T-cell (primary cell): ENCODE measurements at regions not wholly inside any gene's neighbourhood (a gene's known extent, or its start where the extent isn't known, plus 50 kb on each side); places are given as distances from the start of the nearest gene placed in this dataset.

Source experiments
- ATAC-seq, 4 experiments: fragments of 200-7000 bp in 3 of 4; fragments of 150-1000 bp in 1 of 4; cut with Tn5 transposase; replicated peaks in 1 of 4; 1 replicate in 3 of 4; 2 replicates in 1 of 4; pipeline ENCODE4 v1.10.0; 2021; ENCODE audit warnings: moderate library complexity in 3 of 4, mild to moderate bottlenecking in 2 of 4, moderate number of reproducible peaks in 1 of 4
- CTCF ChIA-PET, 2 donors: fragments of 300-600 bp; sonication (Branson Sonifier 250); formaldehyde crosslinking; loops; one replicate each; lab custom pipeline; 2022; ENCODE audit warnings: antibody characterized with exemption in 2 of 2; lab: Charles Lee
- POLR2A ChIA-PET, 2 donors: fragments of 300-600 bp; sonication (Branson Sonifier 250); formaldehyde crosslinking; loops; one replicate each; lab custom pipeline; 2022; ENCODE audit warnings: antibody characterized with exemption in 2 of 2; lab: Charles Lee
- DNase-seq, 35 experiments: peaks; one replicate each; pipeline versions ENCODE4 v3.0.0 to v3.0.0-alpha.2; 2013 to 2023
- H3K27ac ChIP-seq: one replicate; pipeline ENCODE4 v1.5.1; 2013; ENCODE audit warnings: low read length
- H3K27me3 ChIP-seq, 2 experiments: replicated peaks in 1 of 2; 1 replicate in 1 of 2; 2 replicates in 1 of 2; pipeline versions ENCODE4 v1.6.1 to v1.7.0; 2013; ENCODE audit warnings: low read length in 1 of 2, mixed read lengths in 1 of 2; ENCODE audit not compliant: control insufficient read depth in 2 of 2, insufficient read depth in 2 of 2; ENCODE audit errors: extremely low read depth in 1 of 2
- H3K36me3 ChIP-seq, 2 donors: 1 replicate in 1 of 2; 2 replicates in 1 of 2; pipeline versions ENCODE4 v1.6.1 to v1.7.0; 2013; ENCODE audit warnings: low read length in 1 of 2; ENCODE audit not compliant: control insufficient read depth in 2 of 2, insufficient read depth in 1 of 2; ENCODE audit errors: extremely low read depth in 1 of 2
- H3K4me1 ChIP-seq, 2 experiments: 1 replicate in 1 of 2; 2 replicates in 1 of 2; pipeline versions ENCODE4 v1.6.1 to v1.7.0; 2013; ENCODE audit warnings: low read length in 2 of 2, mixed read lengths in 1 of 2; ENCODE audit not compliant: insufficient read depth in 2 of 2, control insufficient read depth in 1 of 2; ENCODE audit errors: extremely low read depth in 1 of 2
- H3K4me3 ChIP-seq, 2 donors: 1 replicate in 1 of 2; 2 replicates in 1 of 2; pipeline versions ENCODE4 v1.5.1 to v1.7.0; 2013; ENCODE audit warnings: mild to moderate bottlenecking in 2 of 2, low read length in 1 of 2, moderate library complexity in 1 of 2; ENCODE audit not compliant: control insufficient read depth in 1 of 2; ENCODE audit errors: extremely low read depth in 1 of 2
- H3K9me3 ChIP-seq: 2 replicates; pipeline ENCODE4 v1.7.0; 2013
- H3K27ac Mint-ChIP-seq, 2 donors: one replicate each; pipeline ENCODE4 v1.8.0; 2020 to 2021; ENCODE audit warnings: mild to moderate bottlenecking in 2 of 2, mixed read lengths in 2 of 2
- H3K27me3 Mint-ChIP-seq, 2 donors: one replicate each; pipeline ENCODE4 v1.8.0; 2021 to 2022; ENCODE audit warnings: mixed read lengths in 2 of 2
- H3K36me3 Mint-ChIP-seq: one replicate; pipeline ENCODE4 v1.8.0; 2021; ENCODE audit warnings: mixed read lengths
- H3K4me1 Mint-ChIP-seq, 3 donors: one replicate each; pipeline ENCODE4 v1.8.0; 2020 to 2022; ENCODE audit warnings: mixed read lengths in 3 of 3, mild to moderate bottlenecking in 1 of 3
- H3K4me3 Mint-ChIP-seq, 3 donors: one replicate each; pipeline ENCODE4 v1.8.0; 2020 to 2022; ENCODE audit warnings: mild to moderate bottlenecking in 3 of 3, mixed read lengths in 3 of 3, moderate library complexity in 3 of 3
- H3K9me3 Mint-ChIP-seq, 3 donors: one replicate each; pipeline ENCODE4 v1.8.0; 2020 to 2022; ENCODE audit warnings: mixed read lengths in 3 of 3
- WGBS: methylation state at CpG from one replicate; pipeline ENCODE4 v1.1.5; 2013; ENCODE audit warnings: missing lambda C conversion rate; ENCODE audit not compliant: insufficient coverage; 5-methylcytosine and 5-hydroxymethylcytosine counted together

GRCh38 chr6:62737792-62738191, 451.8 kb upstream of the KHDRBS2 start:
- no peaks in the 10 kb centered on the region for H3K36me3 Mint-ChIP-seq
- ChIA-PET CTCF (no interaction called here), POLR2A (no interaction called here)
- WGBS, result no CpG with 5 or more reads among the region's 2 CpGs
- no peaks in the 10 kb centered on the region for H3K4me1 ChIP-seq
- no peaks in the 10 kb centered on the region for H3K36me3 ChIP-seq
- no peak for DNase-seq
- no peak overlapping the region for H3K27ac Mint-ChIP-seq
- no peaks in the 10 kb centered on the region for H3K27me3 ChIP-seq
- ATAC-seq, result no peak
- no peak overlapping the region for H3K27ac ChIP-seq
- no peak overlapping the region for H3K4me3 Mint-ChIP-seq
- H3K9me3 Mint-ChIP-seq, result peaks cover 6 to 16% (median 15%) of the 10 kb centered on the region in 3 donors
- H3K4me1 Mint-ChIP-seq, result no peaks in the 10 kb centered on the region
- H3K27me3 Mint-ChIP-seq, result no peaks in the 10 kb centered on the region
- no peaks in the 10 kb centered on the region for H3K9me3 ChIP-seq
- H3K4me3 ChIP-seq, result no peak overlapping the region

- peaks cover 13 to 23% (median 17%) of the 10 kb centered on the region in 3 donors for H3K9me3 Mint-ChIP-seq
- ChIA-PET POLR2A (no interaction called here), CTCF (no interaction called here)
- no peak overlapping the region for H3K27ac ChIP-seq
- no CpG with 5 or more reads among the region's 2 CpGs for WGBS
- no peaks in the 10 kb centered on the region for H3K36me3 ChIP-seq
- H3K4me1 Mint-ChIP-seq, result no peaks in the 10 kb centered on the region
- no peaks in the 10 kb centered on the region for H3K27me3 Mint-ChIP-seq
- H3K4me1 ChIP-seq, result no peaks in the 10 kb centered on the region
- H3K27me3 ChIP-seq, result no peaks in the 10 kb centered on the region
- H3K36me3 Mint-ChIP-seq, result no peaks in the 10 kb centered on the region
- no peak overlapping the region for H3K4me3 Mint-ChIP-seq
- DNase-seq (no peak), ATAC-seq (no peak)
- no peak overlapping the region for H3K27ac Mint-ChIP-seq
- no peak overlapping the region for H3K4me3 ChIP-seq
- peaks cover 3% of the 10 kb centered on the region for H3K9me3 ChIP-seq
Observed at GRCh38 chr6:62721408-62721807, 435.4 kb upstream of the KHDRBS2 start.

DNA sequence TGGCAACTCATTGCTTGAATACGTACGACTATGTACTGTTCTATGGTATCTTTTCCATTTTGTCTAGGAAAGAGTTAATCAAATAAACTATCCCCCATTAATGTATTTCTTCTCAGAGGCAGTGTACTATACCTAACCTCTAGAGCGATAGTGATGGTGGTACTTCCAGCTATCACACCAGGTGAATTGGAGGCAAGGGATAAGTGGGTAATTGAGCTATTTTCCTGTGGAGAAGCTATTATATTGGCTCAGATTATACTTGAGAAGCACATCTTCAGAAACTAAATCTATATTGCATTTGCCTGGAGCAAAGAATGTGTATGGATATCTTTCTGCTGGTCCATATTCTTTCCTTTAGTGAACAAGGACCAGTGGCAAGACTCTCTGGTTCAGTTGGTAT, 430.7 kb upstream of the KHDRBS2 start:
- Histone ChIP-seq H3K4me1 (no peaks in the 10 kb centered on the region), H3K9me3 (peaks cover 4% of the 10 kb centered on the region), H3K27me3 (no peaks in the 10 kb centered on the region), H3K27ac (no peak overlapping the region), H3K36me3 (no peaks in the 10 kb centered on the region), H3K4me3 (no peak overlapping the region)
- no CpG with 5 or more reads among the region's 3 CpGs for WGBS
- Mint-ChIP-seq H3K9me3 (peaks cover 7 to 31% (median 10%) of the 10 kb centered on the region in 3 donors), H3K27me3 (no peaks in the 10 kb centered on the region), H3K4me1 (no peaks in the 10 kb centered on the region), H3K4me3 (no peak overlapping the region), H3K36me3 (no peaks in the 10 kb centered on the region), H3K27ac (no peak overlapping the region)
- no peak for DNase-seq
- POLR2A ChIA-PET, result no interaction called here
- CTCF ChIA-PET, result interaction anchor here in 1 of 2 donors (0.7 kb wide), 1 partner anchor 1048 kb away, joined by 3 read pairs; no protein-coding TSS in a partner anchor
- ATAC-seq, result no peak

DNA sequence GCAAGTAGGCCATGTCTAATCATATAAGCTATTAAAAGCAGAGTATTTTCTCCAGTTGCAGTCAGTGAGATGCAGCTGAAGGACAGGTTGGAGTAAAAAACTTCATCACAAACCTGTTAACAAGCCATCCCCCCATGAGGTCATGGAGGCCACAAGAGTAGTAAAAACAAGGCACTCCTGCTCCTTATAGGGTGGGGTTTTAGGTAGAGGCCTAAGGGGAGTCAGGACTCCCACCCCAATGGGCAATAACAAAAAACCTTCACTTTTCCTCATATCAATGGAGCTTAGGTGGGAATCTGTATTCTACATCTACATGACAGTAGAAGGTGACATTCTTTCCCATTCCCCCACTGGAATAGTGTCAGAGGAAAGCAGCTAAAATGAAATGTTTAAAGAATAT, 428.1 kb upstream of the KHDRBS2 start:
- H3K4me1 ChIP-seq, result no peaks in the 10 kb centered on the region
- H3K27me3 ChIP-seq, result no peaks in the 10 kb centered on the region
- H3K36me3 ChIP-seq, result no peaks in the 10 kb centered on the region
- Mint-ChIP-seq H3K27me3 (no peaks in the 10 kb centered on the region), H3K27ac (no peak overlapping the region), H3K36me3 (no peaks in the 10 kb centered on the region), H3K4me3 (no peak overlapping the region), H3K4me1 (no peaks in the 10 kb centered on the region), H3K9me3 (peaks cover 6 to 23% (median 17%) of the 10 kb centered on the region in 3 donors)
- ChIA-PET CTCF (no interaction called here), POLR2A (no interaction called here)
- H3K9me3 ChIP-seq, result peaks cover 4% of the 10 kb centered on the region
- H3K4me3 ChIP-seq, result no peak overlapping the region
- ATAC-seq (no peak), DNase-seq (no peak)
- no peak overlapping the region for H3K27ac ChIP-seq

GRCh38 chr6:62711750-62712149, 425.7 kb upstream of the KHDRBS2 start:
- no peaks in the 10 kb centered on the region for H3K4me1 ChIP-seq
- H3K4me3 ChIP-seq, result no peak overlapping the region
- WGBS, result no CpG with 5 or more reads among the region's 1 CpG
- no peaks in the 10 kb centered on the region for H3K4me1 Mint-ChIP-seq
- no peak overlapping the region for H3K27ac Mint-ChIP-seq
- no peaks in the 10 kb centered on the region for H3K36me3 ChIP-seq
- H3K27me3 ChIP-seq, result no peaks in the 10 kb centered on the region
- no peaks in the 10 kb centered on the region for H3K36me3 Mint-ChIP-seq
- H3K27me3 Mint-ChIP-seq, result no peaks in the 10 kb centered on the region
- H3K4me3 Mint-ChIP-seq, result no peak overlapping the region
- peaks cover 4% of the 10 kb centered on the region for H3K9me3 ChIP-seq
- ChIA-PET POLR2A (no interaction called here), CTCF (no interaction called here)
- no peak for ATAC-seq
- H3K9me3 Mint-ChIP-seq, result peaks cover 11 to 26% (median 21%) of the 10 kb centered on the region in 3 donors
- H3K27ac ChIP-seq, result no peak overlapping the region
- no peak for DNase-seq

- H3K4me3 Mint-ChIP-seq, result no peak overlapping the region
Observed at GRCh38 chr6:62707914-62708313, 421.9 kb upstream of the KHDRBS2 start.

GRCh38 chr6:62707156-62707555, 421.1 kb upstream of the KHDRBS2 start:
- Histone ChIP-seq H3K27me3 (no peaks in the 10 kb centered on the region), H3K4me1 (no peaks in the 10 kb centered on the region), H3K36me3 (no peaks in the 10 kb centered on the region), H3K27ac (no peak overlapping the region), H3K4me3 (no peak overlapping the region), H3K9me3 (no peaks in the 10 kb centered on the region)
- WGBS, result no CpG with 5 or more reads among the region's 1 CpG
- Mint-ChIP-seq H3K27ac (no peak overlapping the region), H3K9me3 (peaks cover 29 to 46% (median 31%) of the 10 kb centered on the region in 3 donors), H3K36me3 (no peaks in the 10 kb centered on the region), H3K27me3 (no peaks in the 10 kb centered on the region), H3K4me1 (no peaks in the 10 kb centered on the region), H3K4me3 (no peak overlapping the region)
- DNase-seq (no peak), ATAC-seq (no peak)
- ChIA-PET POLR2A (no interaction called here), CTCF (no interaction called here)

More at GRCh38 chr6:62707914-62708313, 421.9 kb upstream of the KHDRBS2 start:
- H3K27ac ChIP-seq, result no peak overlapping the region
- no peaks in the 10 kb centered on the region for H3K27me3 Mint-ChIP-seq
- ChIA-PET POLR2A (no interaction called here), CTCF (no interaction called here)
- H3K36me3 ChIP-seq, result no peaks in the 10 kb centered on the region
- no peaks in the 10 kb centered on the region for H3K4me1 Mint-ChIP-seq
- no peaks in the 10 kb centered on the region for H3K27me3 ChIP-seq
- H3K4me3 ChIP-seq, result no peak overlapping the region
- DNase-seq (no peak), ATAC-seq (no peak)
- no peaks in the 10 kb centered on the region for H3K4me1 ChIP-seq
- WGBS, result no CpG with 5 or more reads among the region's 1 CpG
- H3K9me3 Mint-ChIP-seq, result peaks cover 29 to 46% (median 31%) of the 10 kb centered on the region in 3 donors
- no peak overlapping the region for H3K27ac Mint-ChIP-seq
- no peaks in the 10 kb centered on the region for H3K9me3 ChIP-seq
- H3K36me3 Mint-ChIP-seq, result no peaks in the 10 kb centered on the region
